IMR-90 (cell line): ENCODE measurements at regions not wholly inside any gene's neighbourhood (a gene's known extent, or its start where the extent isn't known, plus 50 kb on each side); places are given as distances from the start of the nearest gene placed in this dataset.

Experiments
- ATAC-seq: fragments of 200-7000 bp; cut with Tn5 transposase; 2 replicates; pipeline ENCODE4 v1.9.1; 2020; ENCODE audit warnings: low read depth, mild to moderate bottlenecking, moderate library complexity
- BruUV-seq: library from RNA; stranded (reverse); fragments of 400-500 nt; replicated peaks from 2 replicates; lab custom pipeline; 2021; lab: Mats Ljungman, UMichigan
- CTCF ChIA-PET: fragments of 300-600 bp; formaldehyde crosslinking; extraction: SDS; loops from one replicate; lab custom pipeline; 2021; ENCODE audit warnings: antibody characterized with exemption; lab: Yijun Ruan, JAX
- POLR2A ChIA-PET: fragments of 300-600 bp; sonication (Branson Sonifier 250); formaldehyde crosslinking; loops from one replicate; lab custom pipeline; 2022; ENCODE audit warnings: antibody characterized with exemption; ENCODE audit not compliant: unreplicated experiment; lab: Charles Lee
- DNase-seq: peaks from one replicate; pipeline ENCODE4 v3.0.0; 2013
- H2AFZ ChIP-seq: replicated peaks from 2 replicates; pipeline ENCODE3; 2013; ENCODE audit warnings: low read length, mild to moderate bottlenecking; ENCODE audit not compliant: poor library complexity
- H2AK5ac ChIP-seq: 2 replicates; pipeline ENCODE4 v1.6.1; 2013; ENCODE audit warnings: low read depth, low read length, inconsistent platforms
- H2AK9ac ChIP-seq: replicated peaks from 2 replicates; pipeline ENCODE3; 2013; ENCODE audit warnings: mild to moderate bottlenecking, low read depth, low read length, moderate library complexity; ENCODE audit not compliant: poor library complexity
- H2BK120ac ChIP-seq: 2 replicates; pipeline ENCODE4 v1.6.1; 2013; ENCODE audit warnings: low read depth, low read length, inconsistent platforms
- H2BK15ac ChIP-seq: 3 replicates; pipeline ENCODE4 v1.6.1; 2013; ENCODE audit warnings: low read depth, low read length, inconsistent platforms
- H2BK20ac ChIP-seq: 2 replicates; pipeline ENCODE4 v1.6.1; 2013; ENCODE audit warnings: low read depth, mild to moderate bottlenecking, inconsistent platforms, low read length, moderate library complexity
- H2BK5ac ChIP-seq: 2 replicates; pipeline ENCODE4 v1.6.1; 2013; ENCODE audit warnings: mild to moderate bottlenecking, low read depth, low read length, inconsistent platforms; ENCODE audit not compliant: poor library complexity, severe bottlenecking
- H3K14ac ChIP-seq: replicated peaks from 2 replicates; pipeline ENCODE4 v1.6.1; 2013; ENCODE audit warnings: low read depth, low read length, inconsistent platforms
- H3K18ac ChIP-seq: 2 replicates; pipeline ENCODE4 v1.6.1; 2013; ENCODE audit warnings: low read depth, low read length, control low read depth
- H3K23ac ChIP-seq: 2 replicates; pipeline ENCODE4 v1.6.1; 2013; ENCODE audit warnings: low read depth, low read length, inconsistent platforms
- H3K27ac ChIP-seq: 2 replicates; pipeline ENCODE4 v1.5.1; 2013; ENCODE audit warnings: mild to moderate bottlenecking, control low read depth, low read length; ENCODE audit not compliant: insufficient read depth
- H3K27me3 ChIP-seq: 2 replicates; pipeline ENCODE4 v1.6.1; 2013; ENCODE audit warnings: low read length; ENCODE audit not compliant: control insufficient read depth, insufficient read depth
- H3K36me3 ChIP-seq: 2 replicates; pipeline ENCODE4 v1.6.1; 2013; ENCODE audit warnings: low read length, mixed read lengths; ENCODE audit not compliant: control insufficient read depth, insufficient read depth
- H3K4ac ChIP-seq: 2 replicates; pipeline ENCODE4 v1.6.1; 2013; ENCODE audit warnings: low read depth, low read length, inconsistent platforms
- H3K4me1 ChIP-seq: 2 replicates; pipeline ENCODE4 v1.6.1; 2013; ENCODE audit warnings: low read length, mixed read lengths; ENCODE audit not compliant: control insufficient read depth, insufficient read depth
- H3K4me2 ChIP-seq: 2 replicates; pipeline ENCODE4 v1.6.1; 2013; ENCODE audit warnings: low read depth, mild to moderate bottlenecking, control low read depth, low read length, moderate library complexity
- H3K4me3 ChIP-seq: 2 replicates; pipeline ENCODE4 v1.5.1; 2013; ENCODE audit warnings: low read depth, mild to moderate bottlenecking, control low read depth, low read length, moderate library complexity; ENCODE audit not compliant: insufficient read depth
- H3K56ac ChIP-seq: 2 replicates; pipeline ENCODE4 v1.6.1; 2013; ENCODE audit warnings: low read length, inconsistent platforms; ENCODE audit not compliant: insufficient read depth; ENCODE audit errors: extremely low read depth
- H3K79me1 ChIP-seq, 2 experiments: 2 replicates each; pipeline ENCODE4 v1.6.1; 2013; ENCODE audit warnings: low read length in 2 of 2, inconsistent platforms in 1 of 2, low read depth in 1 of 2
- H3K9ac ChIP-seq: 2 replicates; pipeline ENCODE4 v1.6.1; 2013; ENCODE audit warnings: low read depth, low read length, control low read depth
- H3K9me1 ChIP-seq: 2 replicates; pipeline ENCODE4 v1.6.1; 2013; ENCODE audit warnings: low read length, inconsistent platforms; ENCODE audit not compliant: insufficient read depth
- H3K9me3 ChIP-seq: 2 replicates; pipeline ENCODE4 v1.6.1; 2013; ENCODE audit warnings: low read length; ENCODE audit not compliant: control insufficient read depth, insufficient read depth
- H4K20me1 ChIP-seq: 2 replicates; pipeline ENCODE4 v1.6.1; 2013; ENCODE audit warnings: low read length, inconsistent platforms; ENCODE audit not compliant: insufficient read depth
- H4K5ac ChIP-seq: 2 replicates; pipeline ENCODE4 v1.6.1; 2013; ENCODE audit warnings: mild to moderate bottlenecking, low read depth, low read length, control low read depth
- H4K8ac ChIP-seq, 2 experiments: 2 replicates each; pipeline ENCODE4 v1.6.1; 2013; ENCODE audit warnings: low read depth in 2 of 2, low read length in 2 of 2, control low read depth in 1 of 2, inconsistent platforms in 1 of 2
- H4K91ac ChIP-seq: 2 replicates; pipeline ENCODE4 v1.6.1; 2013; ENCODE audit warnings: low read depth, low read length, inconsistent platforms; ENCODE audit not compliant: insufficient read depth
- BHLHE40 ChIP-seq: fragments of 150-350 bp; IDR thresholded peaks from 2 replicates; pipeline ENCODE4 v1.6.1; 2016; ENCODE audit warnings: mild to moderate bottlenecking, low read depth, low read length
- CEBPB ChIP-seq: IDR thresholded peaks from 2 replicates; pipeline ENCODE4 v1.6.1; 2012; ENCODE audit warnings: low read depth, low read length, improper control_type of control experiment
- CHD1 ChIP-seq: IDR thresholded peaks from 2 replicates; pipeline ENCODE4 v1.6.1; 2012; ENCODE audit warnings: low read depth, low read length, improper control_type of control experiment
- FOS ChIP-seq: fragments of 150-350 bp; IDR thresholded peaks from 2 replicates; pipeline ENCODE4 v1.6.1; 2016; ENCODE audit warnings: low read depth, low read length
- MAFK ChIP-seq: IDR thresholded peaks from 2 replicates; pipeline ENCODE4 v1.6.1; 2012; ENCODE audit warnings: low read depth, low read length, improper control_type of control experiment
- MAZ ChIP-seq: IDR thresholded peaks from 2 replicates; pipeline ENCODE4 v1.6.1; 2012; ENCODE audit warnings: low read depth, mild to moderate bottlenecking, low read length, improper control_type of control experiment, moderate library complexity, borderline replicate concordance
- NFE2L2 ChIP-seq: fragments of 150-350 bp; IDR thresholded peaks from 2 replicates; pipeline ENCODE4 v1.6.1; 2016; ENCODE audit warnings: low read depth, mild to moderate bottlenecking, low read length
- POLR2A ChIP-seq: IDR thresholded peaks from 2 replicates; pipeline ENCODE4 v1.6.1; 2012; ENCODE audit warnings: mild to moderate bottlenecking, low read depth, low read length
- RFX5 ChIP-seq: IDR thresholded peaks from 2 replicates; pipeline ENCODE4 v1.8.0; 2012; ENCODE audit warnings: low read depth, mild to moderate bottlenecking, low read length, moderate library complexity
- SMC3 ChIP-seq: fragments of 150-350 bp; IDR thresholded peaks from 2 replicates; pipeline ENCODE4 v1.6.1; 2016; ENCODE audit warnings: low read depth, mild to moderate bottlenecking, antibody characterized with exemption, low read length, moderate library complexity
- WGBS, 2 experiments: methylation state at CpG; one replicate each; pipeline versions ENCODE4 v1.1.5 to v1.1.7; 2013; ENCODE audit warnings: missing lambda C conversion rate in 2 of 2; ENCODE audit not compliant: insufficient read length in 1 of 2; ENCODE audit errors: extremely low coverage in 2 of 2; 5-methylcytosine and 5-hydroxymethylcytosine counted together
- dilution Hi-C: fragments of 300-500 bp; cut with HindIII; formaldehyde crosslinking; loops from one replicate; pipeline ENCODE4 v1.14.3; 2018; ENCODE audit warnings: low sequenced_read_pairs; ENCODE audit not compliant: unreplicated experiment
- in situ Hi-C: fragments of 300-500 bp; cut with MboI; formaldehyde crosslinking; loops from 3 replicates; pipeline ENCODE4 v1.14.3; 2019; ENCODE audit warnings: low sequenced_read_pairs, inconsistent platforms, mixed read lengths
- intact Hi-C: fragments of 100-400 bp; cut with micrococcal nuclease; formaldehyde crosslinking; loops from 2 replicates; pipeline ENCODE4 v1.10.0; 2022
- TF ChIP-seq, protein P1 (sequence below): fragments of 150-350 bp; IDR thresholded peaks from 2 replicates; pipeline ENCODE4 v1.6.1; 2016; ENCODE audit warnings: low read depth, mild to moderate bottlenecking, low read length, moderate library complexity, borderline replicate concordance
- TF ChIP-seq, protein P2 (sequence below): fragments of 150-350 bp; IDR thresholded peaks from 2 replicates; pipeline ENCODE4 v1.6.1; 2017; ENCODE audit warnings: mild to moderate bottlenecking, antibody characterized with exemption, low read length, low read depth
- TF ChIP-seq, protein P3 (sequence below): conservative IDR thresholded peaks from 2 replicates; pipeline ENCODE4 v1.5.1; 2012; ENCODE audit warnings: mild to moderate bottlenecking, low read depth, low read length, improper control_type of control experiment

DNA sequence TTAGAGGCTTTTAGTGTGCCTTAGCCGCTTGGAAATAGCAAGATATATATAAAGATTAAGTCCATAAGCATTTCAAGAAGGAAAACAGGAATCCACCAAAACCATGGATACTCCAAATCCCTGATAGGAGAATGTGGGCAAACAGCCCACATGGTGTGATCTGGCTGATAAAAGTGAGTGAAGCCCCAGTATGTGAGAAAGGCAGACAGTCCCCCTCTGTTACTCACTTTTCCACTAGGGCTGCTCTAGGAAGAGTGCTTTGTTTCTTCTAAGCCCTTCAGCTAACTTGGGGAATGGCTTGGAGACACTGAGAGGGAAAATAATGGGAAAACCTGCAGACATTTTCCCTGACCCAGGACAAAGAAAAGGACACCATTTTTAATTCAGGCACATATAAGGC is 802.3 kb upstream of the PRR20A start:
- no peak overlapping the region for H4K91ac ChIP-seq
- intact Hi-C loops: no loop called here
- no peak overlapping the region for H4K8ac ChIP-seq
- no peak overlapping the region for H3K56ac ChIP-seq
- H2BK20ac ChIP-seq: no peak overlapping the region
- H3K4me1 ChIP-seq: no peaks in the 10 kb centered on the region
- ATAC-seq: no peak
- H2AFZ ChIP-seq: no peak overlapping the region
- no peak for DNase-seq
- no peaks in the 10 kb centered on the region for H3K36me3 ChIP-seq
- H3K14ac ChIP-seq: no peak overlapping the region
- no peaks in the 10 kb centered on the region for H3K27me3 ChIP-seq
- no peak overlapping the region for H3K4me2 ChIP-seq
- H4K5ac ChIP-seq: no peak overlapping the region
- H3K4ac ChIP-seq: no peak overlapping the region
- H3K18ac ChIP-seq: no peak overlapping the region
- no TSS peak for BruUV-seq
- in situ Hi-C loops: no loop called here
- no peak overlapping the region for H3K27ac ChIP-seq
- H2AK5ac ChIP-seq: no peak overlapping the region
- H2BK5ac ChIP-seq: no peak overlapping the region
- POLR2A ChIA-PET: no interaction called here
- H2BK120ac ChIP-seq: no peak overlapping the region
- no peak overlapping the region for H2AK9ac ChIP-seq
- CTCF ChIA-PET: no interaction called here
- H3K79me1 ChIP-seq: no peaks in the 10 kb centered on the region
- WGBS, 2 experiments: no CpG with 5 or more reads among the region's 1 CpG
- H3K9ac ChIP-seq: no peak overlapping the region
- no peak overlapping the region for H2BK15ac ChIP-seq
- no peak for TF ChIP-seq SMC3
- no peak for TF ChIP-seq NFE2L2
- no peak for TF ChIP-seq POLR2A
- TF ChIP-seq BHLHE40: no peak
- TF ChIP-seq CEBPB: no peak
- no peak for TF ChIP-seq MAFK
- TF ChIP-seq RFX5: no peak
- no peak for TF ChIP-seq FOS
- no peak for TF ChIP-seq CHD1
- TF ChIP-seq, protein P1, sequence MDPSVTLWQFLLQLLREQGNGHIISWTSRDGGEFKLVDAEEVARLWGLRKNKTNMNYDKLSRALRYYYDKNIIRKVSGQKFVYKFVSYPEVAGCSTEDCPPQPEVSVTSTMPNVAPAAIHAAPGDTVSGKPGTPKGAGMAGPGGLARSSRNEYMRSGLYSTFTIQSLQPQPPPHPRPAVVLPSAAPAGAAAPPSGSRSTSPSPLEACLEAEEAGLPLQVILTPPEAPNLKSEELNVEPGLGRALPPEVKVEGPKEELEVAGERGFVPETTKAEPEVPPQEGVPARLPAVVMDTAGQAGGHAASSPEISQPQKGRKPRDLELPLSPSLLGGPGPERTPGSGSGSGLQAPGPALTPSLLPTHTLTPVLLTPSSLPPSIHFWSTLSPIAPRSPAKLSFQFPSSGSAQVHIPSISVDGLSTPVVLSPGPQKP: no peak
- no peak for TF ChIP-seq MAZ
- TF ChIP-seq, protein P2, sequence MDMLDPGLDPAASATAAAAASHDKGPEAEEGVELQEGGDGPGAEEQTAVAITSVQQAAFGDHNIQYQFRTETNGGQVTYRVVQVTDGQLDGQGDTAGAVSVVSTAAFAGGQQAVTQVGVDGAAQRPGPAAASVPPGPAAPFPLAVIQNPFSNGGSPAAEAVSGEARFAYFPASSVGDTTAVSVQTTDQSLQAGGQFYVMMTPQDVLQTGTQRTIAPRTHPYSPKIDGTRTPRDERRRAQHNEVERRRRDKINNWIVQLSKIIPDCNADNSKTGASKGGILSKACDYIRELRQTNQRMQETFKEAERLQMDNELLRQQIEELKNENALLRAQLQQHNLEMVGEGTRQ: no peak
- TF ChIP-seq, protein P3, sequence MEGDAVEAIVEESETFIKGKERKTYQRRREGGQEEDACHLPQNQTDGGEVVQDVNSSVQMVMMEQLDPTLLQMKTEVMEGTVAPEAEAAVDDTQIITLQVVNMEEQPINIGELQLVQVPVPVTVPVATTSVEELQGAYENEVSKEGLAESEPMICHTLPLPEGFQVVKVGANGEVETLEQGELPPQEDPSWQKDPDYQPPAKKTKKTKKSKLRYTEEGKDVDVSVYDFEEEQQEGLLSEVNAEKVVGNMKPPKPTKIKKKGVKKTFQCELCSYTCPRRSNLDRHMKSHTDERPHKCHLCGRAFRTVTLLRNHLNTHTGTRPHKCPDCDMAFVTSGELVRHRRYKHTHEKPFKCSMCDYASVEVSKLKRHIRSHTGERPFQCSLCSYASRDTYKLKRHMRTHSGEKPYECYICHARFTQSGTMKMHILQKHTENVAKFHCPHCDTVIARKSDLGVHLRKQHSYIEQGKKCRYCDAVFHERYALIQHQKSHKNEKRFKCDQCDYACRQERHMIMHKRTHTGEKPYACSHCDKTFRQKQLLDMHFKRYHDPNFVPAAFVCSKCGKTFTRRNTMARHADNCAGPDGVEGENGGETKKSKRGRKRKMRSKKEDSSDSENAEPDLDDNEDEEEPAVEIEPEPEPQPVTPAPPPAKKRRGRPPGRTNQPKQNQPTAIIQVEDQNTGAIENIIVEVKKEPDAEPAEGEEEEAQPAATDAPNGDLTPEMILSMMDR: no peak
- no peak overlapping the region for H3K4me3 ChIP-seq
- H4K20me1 ChIP-seq: no peaks in the 10 kb centered on the region
- dilution Hi-C loops: no loop called here
- H3K9me3 ChIP-seq: peaks cover 5% of the 10 kb centered on the region
- no peaks in the 10 kb centered on the region for H3K9me1 ChIP-seq
- no peak overlapping the region for H3K23ac ChIP-seq
